K562 (cell line): ENCODE measurements at regions not wholly inside any gene's neighbourhood (a gene's known extent, or its start where the extent isn't known, plus 50 kb on each side); places are given as distances from the start of the nearest gene placed in this dataset.

Experiments
- ATAC-seq: fragments of 200-7000 bp; cut with Tn5 transposase; 3 replicates; pipeline ENCODE4 v1.9.1; 2020; ENCODE audit warnings: moderate library complexity
- BruUV-seq: library from RNA; stranded (reverse); fragments of 400-500 nt; replicated peaks from 2 replicates; lab custom pipeline; 2021; lab: Mats Ljungman, UMichigan
- CTCF ChIA-PET: fragments of 300-600 bp; formaldehyde crosslinking; extraction: SDS; loops from one replicate; lab custom pipeline; 2021; ENCODE audit warnings: low intra/inter-chr PET ratio; lab: Yijun Ruan, JAX
- POLR2A ChIA-PET: fragments of 300-600, 350-650 bp; sonication (Branson Sonifier 250); formaldehyde crosslinking; extraction: SDS; loops from one replicate; lab custom pipeline; 2021; ENCODE audit warnings: antibody characterized with exemption, inconsistent platforms; lab: Yijun Ruan, JAX
- DNase-seq, 4 experiments: peaks; one replicate each; pipeline versions ENCODE4 v3.0.0 to v3.0.0-alpha.2; 2011 to 2018; ENCODE audit warnings: low spot score in 3 of 4, mixed read lengths in 3 of 4; ENCODE audit errors: extremely low read depth in 1 of 4
- FAIRE-seq: peaks from 2 replicates; lab custom pipeline; 2011; peaks lifted over from hg19 to GRCh38; lab: Jason Lieb, UNC
- H2AFZ ChIP-seq: 2 replicates; pipeline ENCODE4 v1.6.0; 2011; ENCODE audit warnings: low read depth, low read length, control low read depth, inconsistent platforms
- H3K27ac ChIP-seq: fragments of 200-600 bp; 3 replicates; pipeline ENCODE4 v1.8.0; 2011; ENCODE audit warnings: low read depth, mild to moderate bottlenecking, control low read depth, inconsistent platforms, low read length, moderate library complexity, mixed read lengths; ENCODE audit errors: extremely low read depth
- H3K27me3 ChIP-seq, 2 experiments: fragments of 300-600 bp in 1 of 2; 2 replicates in 1 of 2; 3 replicates in 1 of 2; pipeline versions ENCODE4 v1.6.0 to v1.8.0; 2011; ENCODE audit warnings: inconsistent platforms in 2 of 2, low read length in 2 of 2, mild to moderate bottlenecking in 1 of 2, mixed read lengths in 1 of 2, moderate library complexity in 1 of 2; ENCODE audit not compliant: control insufficient read depth in 2 of 2, insufficient read depth in 2 of 2
- H3K36me3 ChIP-seq: fragments of 300-600 bp; 3 replicates; pipeline ENCODE4 v1.8.0; 2011; ENCODE audit warnings: mild to moderate bottlenecking, low read length, inconsistent platforms; ENCODE audit not compliant: control insufficient read depth, insufficient read depth
- H3K4me1 ChIP-seq, 2 experiments: fragments of 200-600 bp in 1 of 2; replicated peaks in 1 of 2; 2 replicates in 1 of 2; 3 replicates in 1 of 2; pipeline versions ENCODE4 v1.5.1 to v1.8.0; 2011; ENCODE audit warnings: inconsistent platforms in 2 of 2, low read length in 2 of 2, mild to moderate bottlenecking in 1 of 2, mixed read lengths in 1 of 2, moderate library complexity in 1 of 2; ENCODE audit not compliant: control insufficient read depth in 2 of 2, insufficient read depth in 2 of 2
- H3K4me2 ChIP-seq: 2 replicates; pipeline ENCODE4 v1.6.1; 2011; ENCODE audit warnings: low read length, control low read depth, inconsistent platforms, mixed read lengths; ENCODE audit not compliant: insufficient read depth
- H3K4me3 ChIP-seq: fragments of 200-600 bp; sonication (generic), shearing (Covaris generic); 2 replicates; pipeline ENCODE4 v1.5.1; 2016; ENCODE audit warnings: control low read depth, inconsistent platforms
- H3K79me2 ChIP-seq: fragments of 200-600 bp; 3 replicates; pipeline ENCODE4 v1.8.0; 2011; ENCODE audit warnings: low read length, inconsistent platforms; ENCODE audit not compliant: control insufficient read depth, insufficient read depth
- H3K9ac ChIP-seq, 2 experiments: 2 replicates each; pipeline versions ENCODE4 v1.6.0 to v1.6.1; 2011; ENCODE audit warnings: low read depth in 2 of 2, low read length in 2 of 2, control low read depth in 1 of 2, inconsistent platforms in 1 of 2, mild to moderate bottlenecking in 1 of 2, mixed read lengths in 1 of 2; ENCODE audit not compliant: insufficient read depth in 1 of 2
- H3K9me1 ChIP-seq: one replicate; pipeline ENCODE4 v1.6.0; 2011; ENCODE audit warnings: inconsistent platforms, mild to moderate bottlenecking, low read length, moderate library complexity; ENCODE audit not compliant: control insufficient read depth, insufficient read depth
- H3K9me3 ChIP-seq: replicated peaks from 2 replicates; pipeline ENCODE4 v1.5.1; 2011; ENCODE audit warnings: low read depth, low read length, inconsistent platforms; ENCODE audit not compliant: control insufficient read depth, insufficient read depth
- H4K20me1 ChIP-seq: replicated peaks from 2 replicates; pipeline ENCODE4 v1.6.1; 2011; ENCODE audit warnings: low read length, inconsistent platforms, mixed read lengths; ENCODE audit not compliant: control insufficient read depth, insufficient read depth
- CCNT2 ChIP-seq: IDR thresholded peaks from 2 replicates; pipeline ENCODE4 v1.6.1; 2011; ENCODE audit warnings: borderline replicate concordance, low read depth, mild to moderate bottlenecking, moderate library complexity, mixed read lengths, low read length; ENCODE audit not compliant: insufficient read length; ENCODE audit errors: extremely low read depth
- DMBX1 ChIP-seq: fragments of 250-450 bp; sonication (Bioruptor Pico); IDR thresholded peaks from 2 replicates; pipeline ENCODE4 v1.8.0; 2022; ENCODE audit warnings: inconsistent platforms, mild to moderate bottlenecking, moderate library complexity, borderline replicate concordance
- ELF4 ChIP-seq: fragments of 450-650 bp; formaldehyde crosslinking; IDR thresholded peaks from 2 replicates; pipeline ENCODE4 v1.4.0; 2022; ENCODE audit warnings: missing genetic modification characterization
- FOXP1 ChIP-seq: sonication (generic); formaldehyde crosslinking; IDR thresholded peaks from 2 replicates; pipeline ENCODE4 v1.8.0; 2022; ENCODE audit warnings: mild to moderate bottlenecking, missing genetic modification reagents
- HIVEP1 ChIP-seq: fragments of 250-450 bp; sonication (Bioruptor Pico); IDR thresholded peaks from 2 replicates; pipeline ENCODE4 v1.4.0; 2020; ENCODE audit warnings: mild to moderate bottlenecking
- RBM25 ChIP-seq: fragments of 200-400 bp; formaldehyde crosslinking; IDR thresholded peaks from 2 replicates; pipeline ENCODE4 v1.6.1; 2018; ENCODE audit warnings: low read length, low read depth, moderate library complexity; ENCODE audit not compliant: severe bottlenecking
- TAF7 ChIP-seq: fragments of 450-650 bp; IDR thresholded peaks from 2 replicates; pipeline ENCODE4 v1.6.1; 2016; ENCODE audit warnings: missing genetic modification characterization, missing compliant biosample characterization
- TFAM ChIP-seq: fragments of 250-450 bp; sonication (Bioruptor Pico); conservative IDR thresholded peaks from 2 replicates; pipeline ENCODE4 v1.5.0; 2021; ENCODE audit warnings: mild to moderate bottlenecking, moderate library complexity
- ZBTB7A ChIP-seq: IDR thresholded peaks from 2 replicates; pipeline ENCODE4 v1.6.1; 2011; ENCODE audit warnings: low read depth, mild to moderate bottlenecking, low read length, moderate library complexity, borderline replicate concordance; ENCODE audit not compliant: control insufficient read depth
- WGBS: fragments of 100-300 bp; shearing (Covaris generic); methylation state at CpG from one replicate; pipeline ENCODE4 v1.1.6; 2016; ENCODE audit warnings: low coverage, mixed read lengths; ENCODE audit not compliant: insufficient coverage; ENCODE audit errors: missing lambda C conversion rate; 5-methylcytosine and 5-hydroxymethylcytosine counted together
- in situ Hi-C: fragments of 300-500 bp; cut with MboI; formaldehyde crosslinking; loops from 4 replicates; pipeline ENCODE4 v1.15.0; 2018; ENCODE audit warnings: inconsistent platforms, mixed read lengths
- intact Hi-C: fragments of 100-400 bp; cut with micrococcal nuclease; formaldehyde crosslinking; loops from 2 replicates; pipeline ENCODE4 v1.14.2; 2022
- TF ChIP-seq, protein P1 (sequence below): sonication (generic); formaldehyde crosslinking; IDR thresholded peaks from 2 replicates; pipeline ENCODE4 v1.8.0; 2023; ENCODE audit warnings: mild to moderate bottlenecking, missing genetic modification reagents
- TF ChIP-seq, protein P2 (sequence below): fragments of 250-450 bp; sonication (Bioruptor Pico); IDR thresholded peaks from 2 replicates; pipeline ENCODE4 v1.4.0; 2020; ENCODE audit warnings: mild to moderate bottlenecking, moderate library complexity, borderline replicate concordance

DNA sequence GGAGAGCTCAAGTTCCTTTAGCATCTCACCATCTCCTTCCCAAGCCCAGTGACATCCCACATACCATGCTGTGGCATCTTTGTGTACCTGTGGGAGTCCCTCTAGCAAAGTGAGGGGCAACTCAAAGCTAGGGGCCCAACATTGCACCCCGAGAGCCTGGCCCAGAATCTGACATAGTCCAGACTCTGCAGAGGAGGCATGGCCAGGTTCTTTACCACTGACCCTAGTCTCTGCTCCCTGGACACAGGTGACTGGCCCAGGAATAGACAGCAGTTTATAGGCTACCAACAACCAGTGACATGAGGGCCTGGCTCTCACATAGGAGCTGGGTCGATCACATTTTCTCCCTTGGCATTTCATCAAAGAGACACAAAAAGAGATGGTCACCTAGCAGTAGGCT lies 444.0 kb upstream of the ZMIZ1 start (continued):
- TF ChIP-seq, protein P1, sequence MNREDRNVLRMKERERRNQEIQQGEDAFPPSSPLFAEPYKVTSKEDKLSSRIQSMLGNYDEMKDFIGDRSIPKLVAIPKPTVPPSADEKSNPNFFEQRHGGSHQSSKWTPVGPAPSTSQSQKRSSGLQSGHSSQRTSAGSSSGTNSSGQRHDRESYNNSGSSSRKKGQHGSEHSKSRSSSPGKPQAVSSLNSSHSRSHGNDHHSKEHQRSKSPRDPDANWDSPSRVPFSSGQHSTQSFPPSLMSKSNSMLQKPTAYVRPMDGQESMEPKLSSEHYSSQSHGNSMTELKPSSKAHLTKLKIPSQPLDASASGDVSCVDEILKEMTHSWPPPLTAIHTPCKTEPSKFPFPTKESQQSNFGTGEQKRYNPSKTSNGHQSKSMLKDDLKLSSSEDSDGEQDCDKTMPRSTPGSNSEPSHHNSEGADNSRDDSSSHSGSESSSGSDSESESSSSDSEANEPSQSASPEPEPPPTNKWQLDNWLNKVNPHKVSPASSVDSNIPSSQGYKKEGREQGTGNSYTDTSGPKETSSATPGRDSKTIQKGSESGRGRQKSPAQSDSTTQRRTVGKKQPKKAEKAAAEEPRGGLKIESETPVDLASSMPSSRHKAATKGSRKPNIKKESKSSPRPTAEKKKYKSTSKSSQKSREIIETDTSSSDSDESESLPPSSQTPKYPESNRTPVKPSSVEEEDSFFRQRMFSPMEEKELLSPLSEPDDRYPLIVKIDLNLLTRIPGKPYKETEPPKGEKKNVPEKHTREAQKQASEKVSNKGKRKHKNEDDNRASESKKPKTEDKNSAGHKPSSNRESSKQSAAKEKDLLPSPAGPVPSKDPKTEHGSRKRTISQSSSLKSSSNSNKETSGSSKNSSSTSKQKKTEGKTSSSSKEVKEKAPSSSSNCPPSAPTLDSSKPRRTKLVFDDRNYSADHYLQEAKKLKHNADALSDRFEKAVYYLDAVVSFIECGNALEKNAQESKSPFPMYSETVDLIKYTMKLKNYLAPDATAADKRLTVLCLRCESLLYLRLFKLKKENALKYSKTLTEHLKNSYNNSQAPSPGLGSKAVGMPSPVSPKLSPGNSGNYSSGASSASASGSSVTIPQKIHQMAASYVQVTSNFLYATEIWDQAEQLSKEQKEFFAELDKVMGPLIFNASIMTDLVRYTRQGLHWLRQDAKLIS (CRISPR knock-in tag), result no peak
- TF ChIP-seq CCNT2 (no peak), TFAM (CRISPR knock-in tag) (no peak)

DNA sequence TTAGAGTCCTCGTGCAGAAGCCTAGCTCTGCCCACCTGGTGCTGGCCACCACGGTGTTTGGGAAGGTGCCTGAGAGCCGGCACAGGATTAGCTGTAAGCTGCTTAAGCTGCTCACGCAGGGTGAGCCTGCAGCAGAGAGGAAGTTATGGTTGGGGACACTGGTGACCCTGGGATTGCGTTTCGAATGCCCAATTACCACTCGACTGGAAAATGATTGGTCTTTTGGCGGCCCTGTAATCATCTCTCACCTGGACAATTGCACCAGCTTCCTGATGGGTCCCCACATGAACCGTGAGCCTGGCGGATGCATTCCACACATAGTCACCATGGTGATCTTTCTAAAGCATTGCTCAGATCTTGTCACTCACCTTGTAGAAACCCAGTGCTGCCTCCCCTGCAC lies 442.3 kb upstream of the ZMIZ1 start:
- BruUV-seq, result no TSS peak
- POLR2A ChIA-PET, result interaction anchor here (0.6 to 1.9 kb wide), 5 partner anchors 9 to 167 kb away, joined by 3 to 8 read pairs (median 3); no protein-coding TSS in a partner anchor

More for the DNA sequence above, 442.3 kb upstream of the ZMIZ1 start:
- under 1% methylated on average over 10 of the region's 10 CpGs for WGBS
- no peak for DNase-seq
- no peak for ATAC-seq
- H3K27me3 ChIP-seq, result peaks cover 11 to 64% of the 10 kb centered on the region in 2 experiments
- H3K27ac ChIP-seq, result no peak overlapping the region
- H3K79me2 ChIP-seq, result no peaks in the 10 kb centered on the region
- H3K9ac ChIP-seq, result no peak overlapping the region
- H3K4me3 ChIP-seq, result no peak overlapping the region
- peaks cover 4% of the 10 kb centered on the region; the same call in 1 of the 2 replicates for H4K20me1 ChIP-seq
- CTCF ChIA-PET, result no interaction called here
- FAIRE-seq, result no peak
- TF ChIP-seq FOXP1 (no peak), RBM25 (no peak), ELF4 (CRISPR knock-in tag) (no peak), HIVEP1 (CRISPR knock-in tag) (no peak), DMBX1 (no peak), TAF7 (no peak), ZBTB7A (no peak)
- TF ChIP-seq, protein P2, sequence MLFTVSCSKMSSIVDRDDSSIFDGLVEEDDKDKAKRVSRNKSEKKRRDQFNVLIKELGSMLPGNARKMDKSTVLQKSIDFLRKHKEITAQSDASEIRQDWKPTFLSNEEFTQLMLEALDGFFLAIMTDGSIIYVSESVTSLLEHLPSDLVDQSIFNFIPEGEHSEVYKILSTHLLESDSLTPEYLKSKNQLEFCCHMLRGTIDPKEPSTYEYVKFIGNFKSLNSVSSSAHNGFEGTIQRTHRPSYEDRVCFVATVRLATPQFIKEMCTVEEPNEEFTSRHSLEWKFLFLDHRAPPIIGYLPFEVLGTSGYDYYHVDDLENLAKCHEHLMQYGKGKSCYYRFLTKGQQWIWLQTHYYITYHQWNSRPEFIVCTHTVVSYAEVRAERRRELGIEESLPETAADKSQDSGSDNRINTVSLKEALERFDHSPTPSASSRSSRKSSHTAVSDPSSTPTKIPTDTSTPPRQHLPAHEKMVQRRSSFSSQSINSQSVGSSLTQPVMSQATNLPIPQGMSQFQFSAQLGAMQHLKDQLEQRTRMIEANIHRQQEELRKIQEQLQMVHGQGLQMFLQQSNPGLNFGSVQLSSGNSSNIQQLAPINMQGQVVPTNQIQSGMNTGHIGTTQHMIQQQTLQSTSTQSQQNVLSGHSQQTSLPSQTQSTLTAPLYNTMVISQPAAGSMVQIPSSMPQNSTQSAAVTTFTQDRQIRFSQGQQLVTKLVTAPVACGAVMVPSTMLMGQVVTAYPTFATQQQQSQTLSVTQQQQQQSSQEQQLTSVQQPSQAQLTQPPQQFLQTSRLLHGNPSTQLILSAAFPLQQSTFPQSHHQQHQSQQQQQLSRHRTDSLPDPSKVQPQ (CRISPR knock-in tag), result no peak
- TF ChIP-seq, all 486 proteins: peak for 0
- H3K4me1 ChIP-seq, result no peaks in the 10 kb centered on the region
- no peaks in the 10 kb centered on the region for H3K9me1 ChIP-seq
- in situ Hi-C loops, result no loop called here
- no peak overlapping the region for H2AFZ ChIP-seq
- no peak overlapping the region for H3K4me2 ChIP-seq
- H3K9me3 ChIP-seq, result no peaks in the 10 kb centered on the region
- intact Hi-C loops, result no loop called here
- H3K36me3 ChIP-seq, result no peaks in the 10 kb centered on the region
